ENCODE measurements at regions not wholly inside any gene's neighbourhood (a gene's known extent, or its start where the extent isn't known, plus 50 kb on each side); places are given as distances from the start of the nearest gene placed in this dataset.

DNA sequence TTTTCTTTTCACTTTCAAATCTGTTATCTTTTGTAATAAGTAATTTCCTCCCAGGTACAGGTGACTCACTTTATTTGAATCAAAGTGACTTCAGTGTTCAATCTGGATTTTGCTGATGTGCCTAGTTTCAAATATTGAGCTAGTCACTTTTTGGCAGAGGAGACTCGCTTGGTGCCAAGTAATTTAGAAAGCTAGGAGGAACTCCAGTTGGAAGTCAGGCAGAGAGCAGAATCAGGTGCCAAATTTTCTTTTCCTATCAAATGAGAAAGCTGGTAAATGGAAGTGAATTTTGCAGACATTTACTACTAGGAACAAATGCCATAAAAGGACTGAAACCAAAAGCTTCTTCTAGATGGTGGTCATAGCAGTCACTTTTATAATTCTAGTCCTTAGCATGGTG lies 656.0 kb upstream of the KIF2B start:
- intact Hi-C loops (cut with micrococcal nuclease), result no loop called here
- POLR2A ChIA-PET, result no interaction called here
- Mint-ChIP-seq H3K9me3 (peaks cover 3% of the 10 kb centered on the region), H3K27me3 (no peaks in the 10 kb centered on the region), H3K4me3 (no peak overlapping the region), H3K36me3 (ENCODE audit: low read depth) (no peaks in the 10 kb centered on the region), H3K27ac (no peak overlapping the region), H3K4me1 (ENCODE audit: low read depth) (no peaks in the 10 kb centered on the region)
- CTCF ChIA-PET, result no interaction called here
- DNase-seq (no peak), ATAC-seq (no peak)
- TF ChIP-seq, protein P1, sequence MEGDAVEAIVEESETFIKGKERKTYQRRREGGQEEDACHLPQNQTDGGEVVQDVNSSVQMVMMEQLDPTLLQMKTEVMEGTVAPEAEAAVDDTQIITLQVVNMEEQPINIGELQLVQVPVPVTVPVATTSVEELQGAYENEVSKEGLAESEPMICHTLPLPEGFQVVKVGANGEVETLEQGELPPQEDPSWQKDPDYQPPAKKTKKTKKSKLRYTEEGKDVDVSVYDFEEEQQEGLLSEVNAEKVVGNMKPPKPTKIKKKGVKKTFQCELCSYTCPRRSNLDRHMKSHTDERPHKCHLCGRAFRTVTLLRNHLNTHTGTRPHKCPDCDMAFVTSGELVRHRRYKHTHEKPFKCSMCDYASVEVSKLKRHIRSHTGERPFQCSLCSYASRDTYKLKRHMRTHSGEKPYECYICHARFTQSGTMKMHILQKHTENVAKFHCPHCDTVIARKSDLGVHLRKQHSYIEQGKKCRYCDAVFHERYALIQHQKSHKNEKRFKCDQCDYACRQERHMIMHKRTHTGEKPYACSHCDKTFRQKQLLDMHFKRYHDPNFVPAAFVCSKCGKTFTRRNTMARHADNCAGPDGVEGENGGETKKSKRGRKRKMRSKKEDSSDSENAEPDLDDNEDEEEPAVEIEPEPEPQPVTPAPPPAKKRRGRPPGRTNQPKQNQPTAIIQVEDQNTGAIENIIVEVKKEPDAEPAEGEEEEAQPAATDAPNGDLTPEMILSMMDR (IDR thresholded peaks at IDR 0.05), result no peak

DNA sequence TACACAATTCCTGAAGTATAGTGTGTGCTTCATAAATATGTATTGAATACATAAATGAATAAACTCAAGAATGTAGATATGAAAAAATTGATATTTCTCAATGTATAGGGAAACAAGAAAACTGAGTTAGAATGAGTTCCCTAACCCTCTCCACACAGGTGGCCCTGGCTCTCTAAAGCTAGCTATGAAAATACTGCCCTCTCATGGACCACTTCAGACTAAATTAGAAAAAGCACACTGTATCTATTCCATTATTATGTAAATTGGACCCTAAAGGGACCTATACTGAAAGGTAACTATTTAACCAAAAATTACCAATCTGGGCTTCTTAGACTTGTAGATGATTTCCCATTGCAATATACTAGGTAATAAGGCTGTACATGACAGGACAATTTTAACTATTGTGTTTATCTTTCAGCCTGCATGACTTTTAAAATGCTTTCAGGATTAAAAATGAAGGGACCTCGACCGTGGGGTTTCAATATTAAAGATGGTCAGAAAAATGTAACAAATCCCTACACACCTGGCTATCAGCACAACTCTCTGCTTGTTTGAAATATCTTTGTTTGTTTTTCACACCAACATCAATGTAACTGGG lies 672.5 kb upstream of the KIF2B start:
- H3K36me3 Mint-ChIP-seq (ENCODE audit: low read depth), result no peaks in the 10 kb centered on the region
- intact Hi-C loops (cut with micrococcal nuclease), result no loop called here
- ChIA-PET POLR2A (no interaction called here), CTCF (no interaction called here)
- H3K27me3 Mint-ChIP-seq, result no peaks in the 10 kb centered on the region
- peaks cover 4% of the 10 kb centered on the region for H3K9me3 Mint-ChIP-seq
- H3K4me3 Mint-ChIP-seq, result no peak overlapping the region
- no peak for ATAC-seq
- DNase-seq, result no peak
- no peaks in the 10 kb centered on the region for H3K4me1 Mint-ChIP-seq (ENCODE audit: low read depth)
- H3K27ac Mint-ChIP-seq, result no peak overlapping the region
- TF ChIP-seq, protein P1 (IDR thresholded peaks at IDR 0.05), result no peak

DNA sequence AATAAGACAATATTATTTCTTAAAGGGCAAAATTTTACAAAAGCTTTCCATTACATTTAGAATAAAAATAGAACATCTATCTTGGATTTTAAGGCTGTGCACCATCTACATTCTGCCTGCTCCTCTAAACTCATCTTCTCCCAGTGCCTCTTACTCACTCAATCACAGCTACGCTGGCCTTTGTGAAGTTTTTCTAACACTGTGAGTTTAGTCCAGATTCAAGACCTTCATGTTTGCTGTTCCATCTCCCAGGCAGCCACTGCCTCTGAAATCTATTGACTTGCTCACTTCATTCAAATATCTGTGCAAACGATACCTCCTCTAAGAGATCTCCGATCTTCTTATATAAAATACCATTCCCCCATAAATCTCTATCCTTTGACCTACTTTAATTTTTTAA lies 673.4 kb upstream of the KIF2B start:
- H3K27me3 Mint-ChIP-seq, result no peaks in the 10 kb centered on the region
- no peak for DNase-seq
- POLR2A ChIA-PET, result no interaction called here
- intact Hi-C loops (cut with micrococcal nuclease), result no loop called here
- ATAC-seq, result no peak
- H3K9me3 Mint-ChIP-seq, result peaks cover 4% of the 10 kb centered on the region
- no peak overlapping the region for H3K4me3 Mint-ChIP-seq
- no peaks in the 10 kb centered on the region for H3K36me3 Mint-ChIP-seq (ENCODE audit: low read depth)
- CTCF ChIA-PET, result no interaction called here
- no peaks in the 10 kb centered on the region for H3K4me1 Mint-ChIP-seq (ENCODE audit: low read depth)
- H3K27ac Mint-ChIP-seq, result no peak overlapping the region
- TF ChIP-seq, protein P1 (IDR thresholded peaks at IDR 0.05), result no peak

DNA sequence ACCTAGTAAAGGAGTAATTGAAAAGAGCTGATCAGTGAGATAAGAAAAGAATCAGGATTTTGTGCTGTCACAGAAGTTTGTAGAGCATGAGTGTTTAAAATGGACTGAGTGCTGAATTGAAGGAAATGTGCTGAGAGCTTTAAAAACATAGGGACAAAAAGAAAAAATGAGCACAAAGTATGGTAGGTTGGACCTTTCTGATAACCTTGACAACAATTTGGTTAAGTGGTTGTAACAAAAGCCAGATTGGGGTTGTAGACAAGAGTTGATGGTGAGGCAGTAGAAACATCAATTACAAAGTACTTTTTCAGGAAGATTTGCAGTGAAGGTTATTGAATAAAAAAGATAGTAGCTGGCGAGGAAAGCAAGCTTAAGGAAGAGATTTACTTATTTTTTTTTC lies 674.7 kb upstream of the KIF2B start:
- DNase-seq (no peak), ATAC-seq (no peak)
- TF ChIP-seq, protein P1 (IDR thresholded peaks at IDR 0.05), result no peak
- Mint-ChIP-seq H3K36me3 (ENCODE audit: low read depth) (no peaks in the 10 kb centered on the region), H3K4me1 (ENCODE audit: low read depth) (no peaks in the 10 kb centered on the region), H3K27me3 (no peaks in the 10 kb centered on the region), H3K9me3 (peaks cover 4% of the 10 kb centered on the region), H3K27ac (no peak overlapping the region), H3K4me3 (no peak overlapping the region)
- ChIA-PET POLR2A (no interaction called here), CTCF (no interaction called here)
- intact Hi-C loops (cut with micrococcal nuclease), result no loop called here

DNA sequence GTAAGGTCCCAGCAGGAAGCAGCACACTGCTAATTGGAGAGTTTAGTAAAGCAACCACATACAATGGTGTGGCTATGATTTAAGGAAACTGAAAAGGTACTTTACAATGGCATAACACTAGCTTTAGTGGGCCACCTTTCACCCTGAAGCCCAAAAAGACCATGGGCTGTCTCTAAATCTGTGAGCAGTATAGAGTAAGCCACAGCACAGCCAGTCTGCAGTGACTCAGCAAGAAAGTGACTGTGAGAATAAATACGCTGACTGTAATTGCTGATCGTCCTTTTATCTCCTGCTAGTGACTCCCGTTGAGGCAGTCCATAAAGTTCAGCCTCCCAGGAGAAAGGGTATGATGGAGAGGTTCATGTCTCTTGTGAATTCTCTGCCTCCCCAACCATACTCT lies 679.8 kb upstream of the KIF2B start:
- intact Hi-C loops (cut with micrococcal nuclease), result no loop called here
- ATAC-seq, result no peak
- POLR2A ChIA-PET, result no interaction called here
- Mint-ChIP-seq H3K27ac (no peak overlapping the region), H3K4me3 (no peak overlapping the region), H3K36me3 (ENCODE audit: low read depth) (no peaks in the 10 kb centered on the region), H3K4me1 (ENCODE audit: low read depth) (no peaks in the 10 kb centered on the region), H3K27me3 (no peaks in the 10 kb centered on the region), H3K9me3 (no peaks in the 10 kb centered on the region)
- no peak for DNase-seq
- TF ChIP-seq, protein P1 (IDR thresholded peaks at IDR 0.05), result no peak
- CTCF ChIA-PET, result no interaction called here

All from activated CD8-positive, alpha-beta T cell treated with anti-CD3 and anti-CD28 coated beads for 36 hours (primary cell).